SK-N-SH (cell line): ENCODE measurements at regions not wholly inside any gene's neighbourhood (a gene's known extent, or its start where the extent isn't known, plus 50 kb on each side); places are given as distances from the start of the nearest gene placed in this dataset.

Experiments used
- CTCF ChIA-PET: fragments of 300-600, 350-600 bp; formaldehyde crosslinking; extraction: SDS; loops from one replicate; lab custom pipeline; 2021; lab: Yijun Ruan, JAX
- POLR2A ChIA-PET: fragments of 350-600 bp; sonication (Branson Sonifier 250); formaldehyde crosslinking; extraction: SDS; loops from one replicate; lab custom pipeline; 2020; ENCODE audit warnings: antibody characterized with exemption, inconsistent platforms; lab: Yijun Ruan, JAX
- DNase-seq: peaks from one replicate; pipeline ENCODE4 v3.0.0; 2012
- H2AFZ ChIP-seq: fragments of 200-600 bp; sonication (generic); 2 replicates; pipeline ENCODE4 v1.8.1; 2016; ENCODE audit warnings: antibody characterized with exemption, mild to moderate bottlenecking, low read depth
- H3F3A ChIP-seq: fragments of 200-600 bp; sonication (generic); replicated peaks from 2 replicates; pipeline ENCODE3; 2016; ENCODE audit warnings: antibody characterized with exemption, mild to moderate bottlenecking; ENCODE audit not compliant: insufficient read depth
- H3K27ac ChIP-seq, 2 experiments: fragments of 200-500 bp in 1 of 2; fragments of 200-600 bp in 1 of 2; sonication (Bioruptor generic) in 1 of 2; sonication (generic), shearing (Covaris generic) in 1 of 2; 2 replicates each; pipeline versions ENCODE4 v1.5.1 to v1.6.1; 2014 to 2016; ENCODE audit warnings: low read depth in 2 of 2, inconsistent platforms in 1 of 2, low read length in 1 of 2, mild to moderate bottlenecking in 1 of 2, mixed read lengths in 1 of 2
- H3K27me3 ChIP-seq: fragments of 200-600 bp; sonication (generic), shearing (Covaris generic); 2 replicates; pipeline ENCODE4 v1.6.1; 2016; ENCODE audit warnings: mixed run types; ENCODE audit not compliant: insufficient read depth
- H3K36me3 ChIP-seq, 2 experiments: fragments of 200-500 bp in 1 of 2; fragments of 200-600 bp in 1 of 2; sonication (Bioruptor generic) in 1 of 2; sonication (generic) in 1 of 2; replicated peaks in 1 of 2; 2 replicates each; pipeline versions ENCODE3 to v1.5.1; 2014 to 2016; ENCODE audit warnings: low read length in 1 of 2, mild to moderate bottlenecking in 1 of 2; ENCODE audit not compliant: insufficient read depth in 2 of 2, control insufficient read depth in 1 of 2
- H3K4me1 ChIP-seq, 2 experiments: fragments of 200-500 bp in 1 of 2; fragments of 200-600 bp in 1 of 2; sonication (Bioruptor generic) in 1 of 2; sonication (generic), shearing (Covaris generic) in 1 of 2; 2 replicates each; pipeline versions ENCODE4 v1.5.1 to v1.6.1; 2014 to 2016; ENCODE audit warnings: low read depth in 1 of 2, low read length in 1 of 2, mixed run types in 1 of 2; ENCODE audit not compliant: insufficient read depth in 2 of 2, control insufficient read depth in 1 of 2
- H3K4me2 ChIP-seq: fragments of 200-600 bp; sonication (generic), shearing (Covaris generic); 2 replicates; pipeline ENCODE4 v1.6.1; 2017; ENCODE audit warnings: mixed run types
- H3K4me3 ChIP-seq, 2 experiments: fragments of 200-500 bp in 1 of 2; fragments of 200-600 bp in 1 of 2; sonication (Bioruptor generic) in 1 of 2; sonication (generic), shearing (Covaris generic) in 1 of 2; 2 replicates each; pipeline versions ENCODE4 v1.5.1 to v1.8.1; 2014 to 2016; ENCODE audit warnings: low read depth in 2 of 2, inconsistent platforms in 1 of 2, low read length in 1 of 2, mild to moderate bottlenecking in 1 of 2, mixed read lengths in 1 of 2, moderate library complexity in 1 of 2
- H3K79me2 ChIP-seq: fragments of 200-600 bp; sonication (generic); 2 replicates; pipeline ENCODE4 v1.8.1; 2017; ENCODE audit warnings: mild to moderate bottlenecking; ENCODE audit not compliant: insufficient read depth
- H3K9ac ChIP-seq: fragments of 200-600 bp; sonication (generic); 2 replicates; pipeline ENCODE4 v1.6.1; 2017; ENCODE audit warnings: mixed run types
- H3K9me2 ChIP-seq: fragments of 200-600 bp; sonication (generic); 2 replicates; pipeline ENCODE4 v1.6.1; 2017; ENCODE audit warnings: mixed run types
- H3K9me3 ChIP-seq: fragments of 200-600 bp; sonication (generic); 2 replicates; pipeline ENCODE4 v1.6.1; 2017; ENCODE audit warnings: mixed run types, mild to moderate bottlenecking, moderate library complexity
- H4K20me1 ChIP-seq: fragments of 200-600 bp; sonication (generic); 2 replicates; pipeline ENCODE4 v1.6.1; 2017; ENCODE audit warnings: mild to moderate bottlenecking, mixed run types; ENCODE audit not compliant: insufficient read depth
- FOXM1 ChIP-seq: IDR thresholded peaks from 2 replicates; pipeline ENCODE4 v1.4.0; 2012; ENCODE audit warnings: low read depth, mild to moderate bottlenecking
- GABPA ChIP-seq: IDR thresholded peaks from 2 replicates; pipeline ENCODE4 v1.4.0; 2012; ENCODE audit warnings: low read depth, mild to moderate bottlenecking
- NRF1 ChIP-seq: IDR thresholded peaks from 2 replicates; pipeline ENCODE4 v1.6.1; 2012; ENCODE audit warnings: low read depth, mild to moderate bottlenecking, low read length
- POLR2AphosphoS5 ChIP-seq: IDR thresholded peaks from 2 replicates; pipeline ENCODE4 v1.6.1; 2012; ENCODE audit warnings: low read depth, low read length
- RAD21 ChIP-seq: IDR thresholded peaks from 2 replicates; pipeline ENCODE4 v1.6.1; 2012; ENCODE audit warnings: mild to moderate bottlenecking, low read length
- SMC3 ChIP-seq: IDR thresholded peaks from 2 replicates; pipeline ENCODE4 v1.6.1; 2012; ENCODE audit warnings: low read depth, low read length, improper control_type of control experiment
- TCF12 ChIP-seq: IDR thresholded peaks from 2 replicates; pipeline ENCODE4 v1.4.0; 2012
- YY1 ChIP-seq: IDR thresholded peaks from 2 replicates; pipeline ENCODE4 v1.4.0; 2012; ENCODE audit warnings: low read depth, mild to moderate bottlenecking
- WGBS: methylation state at CpG from one replicate; pipeline ENCODE4 v1.1.6; 2017; ENCODE audit warnings: low lambda C conversion rate; 5-methylcytosine and 5-hydroxymethylcytosine counted together
- TF ChIP-seq, protein P1 (sequence below): IDR thresholded peaks from 2 replicates; pipeline ENCODE4; 2012
- TF ChIP-seq, protein P2 (sequence below): fragments of 200-600 bp; sonication (generic); IDR thresholded peaks from 2 replicates; pipeline ENCODE4 v1.6.1; 2017; ENCODE audit warnings: antibody characterized with exemption, mild to moderate bottlenecking, moderate library complexity
- TF ChIP-seq, protein P3 (sequence below): IDR thresholded peaks from 2 replicates; pipeline ENCODE4 v1.4.0; 2012; ENCODE audit warnings: low read depth, borderline replicate concordance
- TF ChIP-seq, protein P4 (sequence below): fragments of 150-350 bp; IDR thresholded peaks from 2 replicates; pipeline ENCODE4 v1.6.1; 2016; ENCODE audit warnings: mild to moderate bottlenecking, low read depth, low read length
- TF ChIP-seq, protein P5 (sequence below): IDR thresholded peaks from 2 replicates; pipeline ENCODE4 v1.4.0; 2012; ENCODE audit warnings: low read depth, borderline replicate concordance

DNA sequence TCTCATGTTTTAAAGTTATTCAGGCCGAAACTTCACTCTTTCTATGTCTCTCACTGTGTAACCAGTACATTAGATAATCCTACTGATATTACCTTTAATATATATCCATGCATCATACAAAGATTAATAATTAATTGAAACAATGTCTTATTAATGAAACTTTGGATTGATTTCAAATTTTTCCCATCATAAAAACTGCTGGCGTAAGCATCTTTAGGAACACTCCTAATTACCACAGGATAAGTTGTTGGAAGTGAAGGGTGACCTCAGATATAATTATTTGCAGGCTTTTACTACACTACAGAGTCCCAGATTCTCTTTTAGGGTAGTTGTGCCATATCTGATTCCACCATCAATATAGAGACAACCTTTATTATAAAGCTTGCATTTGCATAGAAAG is 181.3 kb upstream of the SFRP2 start:
- Histone ChIP-seq H3K79me2 (no peaks in the 10 kb centered on the region), H3K27ac (no peak overlapping the region), H3K9ac (no peak overlapping the region), H3K4me2 (no peak overlapping the region), H4K20me1 (no peaks in the 10 kb centered on the region), H3K9me3 (no peaks in the 10 kb centered on the region), H3K36me3 (no peaks in the 10 kb centered on the region), H3K9me2 (no peaks in the 10 kb centered on the region), H2AFZ (no peak overlapping the region), H3K4me3 (no peak overlapping the region), H3K4me1 (no peaks in the 10 kb centered on the region), H3K27me3 (no peaks in the 10 kb centered on the region; the same call in 1 of the 2 replicates), H3F3A (no peaks in the 10 kb centered on the region)
- TF ChIP-seq, protein P1, sequence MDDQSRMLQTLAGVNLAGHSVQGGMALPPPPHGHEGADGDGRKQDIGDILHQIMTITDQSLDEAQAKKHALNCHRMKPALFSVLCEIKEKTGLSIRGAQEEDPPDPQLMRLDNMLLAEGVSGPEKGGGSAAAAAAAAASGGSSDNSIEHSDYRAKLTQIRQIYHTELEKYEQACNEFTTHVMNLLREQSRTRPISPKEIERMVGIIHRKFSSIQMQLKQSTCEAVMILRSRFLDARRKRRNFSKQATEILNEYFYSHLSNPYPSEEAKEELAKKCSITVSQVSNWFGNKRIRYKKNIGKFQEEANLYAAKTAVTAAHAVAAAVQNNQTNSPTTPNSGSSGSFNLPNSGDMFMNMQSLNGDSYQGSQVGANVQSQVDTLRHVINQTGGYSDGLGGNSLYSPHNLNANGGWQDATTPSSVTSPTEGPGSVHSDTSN: no peak
- TF ChIP-seq RAD21 (no peak), YY1 (no peak), GABPA (no peak)
- TF ChIP-seq, protein P2, sequence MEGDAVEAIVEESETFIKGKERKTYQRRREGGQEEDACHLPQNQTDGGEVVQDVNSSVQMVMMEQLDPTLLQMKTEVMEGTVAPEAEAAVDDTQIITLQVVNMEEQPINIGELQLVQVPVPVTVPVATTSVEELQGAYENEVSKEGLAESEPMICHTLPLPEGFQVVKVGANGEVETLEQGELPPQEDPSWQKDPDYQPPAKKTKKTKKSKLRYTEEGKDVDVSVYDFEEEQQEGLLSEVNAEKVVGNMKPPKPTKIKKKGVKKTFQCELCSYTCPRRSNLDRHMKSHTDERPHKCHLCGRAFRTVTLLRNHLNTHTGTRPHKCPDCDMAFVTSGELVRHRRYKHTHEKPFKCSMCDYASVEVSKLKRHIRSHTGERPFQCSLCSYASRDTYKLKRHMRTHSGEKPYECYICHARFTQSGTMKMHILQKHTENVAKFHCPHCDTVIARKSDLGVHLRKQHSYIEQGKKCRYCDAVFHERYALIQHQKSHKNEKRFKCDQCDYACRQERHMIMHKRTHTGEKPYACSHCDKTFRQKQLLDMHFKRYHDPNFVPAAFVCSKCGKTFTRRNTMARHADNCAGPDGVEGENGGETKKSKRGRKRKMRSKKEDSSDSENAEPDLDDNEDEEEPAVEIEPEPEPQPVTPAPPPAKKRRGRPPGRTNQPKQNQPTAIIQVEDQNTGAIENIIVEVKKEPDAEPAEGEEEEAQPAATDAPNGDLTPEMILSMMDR: no peak
- 0% methylated on average over 2 of the region's 2 CpGs for WGBS
- CTCF ChIA-PET: interaction anchor here (1.5 kb wide), 1 partner anchor 67 kb away, joined by 3 read pairs; no protein-coding TSS in a partner anchor
- POLR2A ChIA-PET: no interaction called here
- no peak for DNase-seq

DNA sequence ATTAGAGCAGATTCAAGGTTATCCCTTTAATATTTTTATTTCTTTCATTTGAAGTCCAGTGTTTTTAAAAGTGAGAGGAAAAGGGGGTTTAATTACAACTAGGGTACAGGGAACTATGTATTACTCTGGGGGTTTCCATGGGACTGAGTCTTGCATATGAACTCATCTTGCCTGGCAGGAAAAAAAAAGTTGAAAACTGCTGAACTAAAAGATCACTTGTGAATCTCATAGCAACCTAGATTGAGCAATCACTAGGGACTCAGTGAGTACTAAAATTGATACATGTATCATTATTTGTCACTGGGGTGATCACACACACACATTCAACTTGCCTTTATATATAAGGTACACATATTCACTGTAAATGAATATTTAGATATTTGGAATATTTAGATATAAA is 180.7 kb upstream of the SFRP2 start:
- H3K9me2 ChIP-seq: no peaks in the 10 kb centered on the region
- no peaks in the 10 kb centered on the region for H3K4me1 ChIP-seq
- H3K27ac ChIP-seq: no peak overlapping the region
- H2AFZ ChIP-seq: no peak overlapping the region
- TF ChIP-seq GABPA (no peak), TCF12 (no peak), RAD21 (no peak), NRF1 (no peak), POLR2AphosphoS5 (no peak)
- TF ChIP-seq, all 33 proteins: peak for 0
- no peaks in the 10 kb centered on the region for H4K20me1 ChIP-seq
- no peaks in the 10 kb centered on the region for H3F3A ChIP-seq
- ChIA-PET POLR2A (no interaction called here), CTCF (interaction anchor here (1.5 kb wide), 1 partner anchor 68 kb away, joined by 3 read pairs; no protein-coding TSS in a partner anchor)
- no peaks in the 10 kb centered on the region; the same call in 1 of the 2 replicates for H3K27me3 ChIP-seq
- DNase-seq: no peak
- no peaks in the 10 kb centered on the region for H3K9me3 ChIP-seq
- no peak overlapping the region for H3K4me3 ChIP-seq
- no peak overlapping the region for H3K4me2 ChIP-seq
- no peak overlapping the region for H3K9ac ChIP-seq
- no peaks in the 10 kb centered on the region for H3K36me3 ChIP-seq
- no peaks in the 10 kb centered on the region for H3K79me2 ChIP-seq

DNA sequence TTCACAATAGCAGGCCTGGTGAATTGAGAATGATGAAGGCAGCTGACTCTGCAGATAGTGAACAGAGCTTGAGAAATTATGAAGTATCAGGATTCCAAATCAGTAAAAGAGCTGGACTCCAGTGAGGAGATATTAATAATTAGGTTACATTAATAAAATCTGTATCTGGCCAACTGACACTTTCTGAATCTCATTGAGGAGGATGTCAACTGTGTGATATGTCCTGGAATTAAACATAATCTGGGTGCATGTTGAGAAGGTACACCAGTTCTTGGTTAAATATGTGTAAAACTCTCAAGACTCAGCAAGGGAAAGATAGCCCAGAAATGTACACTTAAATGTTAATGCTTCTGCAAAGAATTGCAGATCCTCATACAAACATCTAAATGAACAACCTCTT is 177.8 kb upstream of the SFRP2 start:
- Histone ChIP-seq H2AFZ (no peak overlapping the region), H3K27me3 (no peaks in the 10 kb centered on the region; the same call in 1 of the 2 replicates), H3K4me2 (no peak overlapping the region), H3K36me3 (no peaks in the 10 kb centered on the region), H3K9me2 (no peaks in the 10 kb centered on the region), H3K4me1 (no peaks in the 10 kb centered on the region), H3K9me3 (no peaks in the 10 kb centered on the region), H3K9ac (no peak overlapping the region), H3K4me3 (no peak overlapping the region), H3K27ac (no peak overlapping the region), H4K20me1 (no peaks in the 10 kb centered on the region), H3K79me2 (no peaks in the 10 kb centered on the region), H3F3A (no peaks in the 10 kb centered on the region)
- no peak for DNase-seq
- POLR2A ChIA-PET: no interaction called here
- CTCF ChIA-PET: no interaction called here
- TF ChIP-seq RAD21 (no peak), FOXM1 (no peak), TCF12 (no peak), SMC3 (no peak), POLR2AphosphoS5 (no peak), NRF1 (no peak)
- TF ChIP-seq, protein P1: no peak
- TF ChIP-seq, protein P3, sequence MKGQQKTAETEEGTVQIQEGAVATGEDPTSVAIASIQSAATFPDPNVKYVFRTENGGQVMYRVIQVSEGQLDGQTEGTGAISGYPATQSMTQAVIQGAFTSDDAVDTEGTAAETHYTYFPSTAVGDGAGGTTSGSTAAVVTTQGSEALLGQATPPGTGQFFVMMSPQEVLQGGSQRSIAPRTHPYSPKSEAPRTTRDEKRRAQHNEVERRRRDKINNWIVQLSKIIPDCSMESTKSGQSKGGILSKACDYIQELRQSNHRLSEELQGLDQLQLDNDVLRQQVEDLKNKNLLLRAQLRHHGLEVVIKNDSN: no peak
- TF ChIP-seq, protein P4, sequence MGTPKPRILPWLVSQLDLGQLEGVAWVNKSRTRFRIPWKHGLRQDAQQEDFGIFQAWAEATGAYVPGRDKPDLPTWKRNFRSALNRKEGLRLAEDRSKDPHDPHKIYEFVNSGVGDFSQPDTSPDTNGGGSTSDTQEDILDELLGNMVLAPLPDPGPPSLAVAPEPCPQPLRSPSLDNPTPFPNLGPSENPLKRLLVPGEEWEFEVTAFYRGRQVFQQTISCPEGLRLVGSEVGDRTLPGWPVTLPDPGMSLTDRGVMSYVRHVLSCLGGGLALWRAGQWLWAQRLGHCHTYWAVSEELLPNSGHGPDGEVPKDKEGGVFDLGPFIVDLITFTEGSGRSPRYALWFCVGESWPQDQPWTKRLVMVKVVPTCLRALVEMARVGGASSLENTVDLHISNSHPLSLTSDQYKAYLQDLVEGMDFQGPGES: no peak
- TF ChIP-seq, protein P5, sequence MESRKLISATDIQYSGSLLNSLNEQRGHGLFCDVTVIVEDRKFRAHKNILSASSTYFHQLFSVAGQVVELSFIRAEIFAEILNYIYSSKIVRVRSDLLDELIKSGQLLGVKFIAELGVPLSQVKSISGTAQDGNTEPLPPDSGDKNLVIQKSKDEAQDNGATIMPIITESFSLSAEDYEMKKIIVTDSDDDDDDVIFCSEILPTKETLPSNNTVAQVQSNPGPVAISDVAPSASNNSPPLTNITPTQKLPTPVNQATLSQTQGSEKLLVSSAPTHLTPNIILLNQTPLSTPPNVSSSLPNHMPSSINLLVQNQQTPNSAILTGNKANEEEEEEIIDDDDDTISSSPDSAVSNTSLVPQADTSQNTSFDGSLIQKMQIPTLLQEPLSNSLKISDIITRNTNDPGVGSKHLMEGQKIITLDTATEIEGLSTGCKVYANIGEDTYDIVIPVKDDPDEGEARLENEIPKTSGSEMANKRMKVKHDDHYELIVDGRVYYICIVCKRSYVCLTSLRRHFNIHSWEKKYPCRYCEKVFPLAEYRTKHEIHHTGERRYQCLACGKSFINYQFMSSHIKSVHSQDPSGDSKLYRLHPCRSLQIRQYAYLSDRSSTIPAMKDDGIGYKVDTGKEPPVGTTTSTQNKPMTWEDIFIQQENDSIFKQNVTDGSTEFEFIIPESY: no peak
